Endothelial cell of umbilical vein (primary cell): ENCODE measurements at regions not wholly inside any gene's neighbourhood (a gene's known extent, or its start where the extent isn't known, plus 50 kb on each side); places are given as distances from the start of the nearest gene placed in this dataset.

Experiments used
- BruUV-seq: library from RNA; stranded (reverse); fragments of 400-500 nt; replicated peaks from 2 replicates; lab custom pipeline; 2021; lab: Mats Ljungman, UMichigan
- CTCF ChIA-PET: fragments of 300-600, 350-600 bp; sonication (Branson Sonifier 250); formaldehyde crosslinking; loops from one replicate; lab custom pipeline; 2021; ENCODE audit warnings: antibody characterized with exemption, inconsistent platforms; lab: Charles Lee
- POLR2A ChIA-PET: fragments of 300-600, 350-600 bp; sonication (Branson Sonifier 250); formaldehyde crosslinking; loops from one replicate; lab custom pipeline; 2021; ENCODE audit warnings: antibody characterized with exemption, inconsistent platforms; lab: Charles Lee
- DNase-seq: peaks from one replicate; pipeline ENCODE4 v3.0.0-alpha.2; 2011; ENCODE audit warnings: low read depth, low spot score
- FAIRE-seq: peaks from 2 replicates; lab custom pipeline; 2011; peaks lifted over from hg19 to GRCh38; lab: Jason Lieb, UNC
- H2AFZ ChIP-seq: 2 replicates; pipeline ENCODE4 v1.6.0; 2012; ENCODE audit warnings: low read depth, low read length, control low read depth, inconsistent platforms
- H3K27ac ChIP-seq: 2 replicates; pipeline ENCODE4 v1.5.1; 2011; ENCODE audit warnings: low read depth, mild to moderate bottlenecking, control low read depth, low read length, moderate library complexity; ENCODE audit not compliant: insufficient read depth
- H3K27me3 ChIP-seq, 2 experiments: 2 replicates each; pipeline versions ENCODE4 v1.6.0 to v1.6.1; 2011; ENCODE audit warnings: low read length in 2 of 2, mixed read lengths in 1 of 2; ENCODE audit not compliant: control insufficient read depth in 2 of 2, insufficient read depth in 2 of 2
- H3K36me3 ChIP-seq, 2 experiments: 2 replicates in 1 of 2; 3 replicates in 1 of 2; pipeline ENCODE4 v1.5.1; 2011; ENCODE audit warnings: low read length in 2 of 2, mild to moderate bottlenecking in 1 of 2, moderate library complexity in 1 of 2; ENCODE audit not compliant: control insufficient read depth in 2 of 2, insufficient read depth in 2 of 2; ENCODE audit errors: extremely low read depth in 1 of 2
- H3K4me1 ChIP-seq: 3 replicates; pipeline ENCODE4 v1.5.1; 2011; ENCODE audit warnings: mild to moderate bottlenecking, low read length; ENCODE audit not compliant: control insufficient read depth, insufficient read depth; ENCODE audit errors: extremely low read depth
- H3K4me2 ChIP-seq: 2 replicates; pipeline ENCODE4 v1.6.1; 2011; ENCODE audit warnings: low read length, control low read depth, mixed read lengths; ENCODE audit not compliant: insufficient read depth
- H3K4me3 ChIP-seq, 3 experiments: fragments of 200-600 bp in 1 of 3; sonication (generic), shearing (Covaris generic) in 1 of 3; replicated peaks in 1 of 3; 2 replicates each; pipeline ENCODE4 v1.5.1; 2011 to 2016; ENCODE audit warnings: control low read depth in 3 of 3, low read length in 3 of 3, mild to moderate bottlenecking in 2 of 3, inconsistent platforms in 1 of 3, low read depth in 1 of 3, moderate library complexity in 1 of 3; ENCODE audit not compliant: insufficient read depth in 1 of 3
- H3K79me2 ChIP-seq: 2 replicates; pipeline ENCODE4 v1.6.0; 2012; ENCODE audit warnings: low read length, inconsistent platforms; ENCODE audit not compliant: control insufficient read depth, insufficient read depth
- H3K9ac ChIP-seq: replicated peaks from 2 replicates; pipeline ENCODE3; 2011; ENCODE audit warnings: low read length, control low read depth; ENCODE audit not compliant: insufficient read depth; ENCODE audit errors: extremely low read depth
- H3K9me1 ChIP-seq: replicated peaks from 3 replicates; pipeline ENCODE4 v1.6.0; 2011; ENCODE audit warnings: mild to moderate bottlenecking, low read length; ENCODE audit not compliant: control insufficient read depth, insufficient read depth; ENCODE audit errors: extremely low read depth
- H3K9me3 ChIP-seq: replicated peaks from 2 replicates; pipeline ENCODE4 v1.5.1; 2012; ENCODE audit warnings: low read length, inconsistent platforms; ENCODE audit not compliant: control insufficient read depth, insufficient read depth
- H4K20me1 ChIP-seq: replicated peaks from 2 replicates; pipeline ENCODE3; 2011; ENCODE audit warnings: mild to moderate bottlenecking, low read length; ENCODE audit not compliant: control insufficient read depth, insufficient read depth; ENCODE audit errors: extremely low read depth
- EZH2 ChIP-seq: IDR thresholded peaks from 2 replicates; pipeline ENCODE4 v1.6.1; 2012; ENCODE audit warnings: borderline replicate concordance, low read depth, mild to moderate bottlenecking, moderate library complexity, low read length, inconsistent platforms; ENCODE audit not compliant: severe bottlenecking
- FOS ChIP-seq: IDR thresholded peaks from 2 replicates; pipeline ENCODE4 v1.6.1; 2011; ENCODE audit warnings: mild to moderate bottlenecking, low read length, moderate library complexity, borderline replicate concordance; ENCODE audit not compliant: insufficient read depth
- GATA2 ChIP-seq: IDR thresholded peaks from 2 replicates; pipeline ENCODE4 v1.7.0; 2011; ENCODE audit warnings: low read depth, mild to moderate bottlenecking, moderate library complexity, mixed read lengths, low read length; ENCODE audit not compliant: insufficient read length, insufficient read depth
- JUN ChIP-seq: IDR thresholded peaks from 2 replicates; pipeline ENCODE4 v1.6.1; 2011; ENCODE audit warnings: borderline replicate concordance, low read depth; ENCODE audit not compliant: insufficient read length, insufficient read depth
- MAX ChIP-seq: IDR thresholded peaks from 2 replicates; pipeline ENCODE4 v1.6.1; 2011; ENCODE audit not compliant: insufficient read depth, insufficient read length
- MYC ChIP-seq: IDR thresholded peaks from one replicate; pipeline ENCODE4 v1.6.1; 2011; ENCODE audit warnings: mild to moderate bottlenecking, low read depth, low read length
- POLR2A ChIP-seq: IDR thresholded peaks from 2 replicates; pipeline ENCODE4 v1.6.1; 2012; ENCODE audit warnings: low read depth, mild to moderate bottlenecking, control low read depth, low read length
- POLR2AphosphoS5 ChIP-seq: IDR thresholded peaks from 2 replicates; pipeline ENCODE4 v1.6.1; 2012; ENCODE audit warnings: low read depth, mild to moderate bottlenecking, control low read depth, low read length, moderate library complexity; ENCODE audit not compliant: insufficient read depth
- dilution Hi-C: fragments of 300-500 bp; cut with MboI; formaldehyde crosslinking; loops from one replicate; pipeline ENCODE4 v1.15.0; 2019; ENCODE audit warnings: low sequenced_read_pairs; ENCODE audit not compliant: extremely low pct_ligation_motif_present
- intact Hi-C: fragments of 100-400 bp; cut with micrococcal nuclease; formaldehyde crosslinking; loops from one replicate; pipeline ENCODE4 v1.10.0; 2022
- TF ChIP-seq, protein P1 (sequence below), 2 donors: IDR thresholded peaks; 1 replicate in 1 of 2; 2 replicates in 1 of 2; pipeline ENCODE4 v1.5.1; 2011; ENCODE audit warnings: low read length in 2 of 2, mild to moderate bottlenecking in 2 of 2, moderate library complexity in 2 of 2, control low read depth in 1 of 2, inconsistent platforms in 1 of 2, low read depth in 1 of 2; ENCODE audit not compliant: insufficient read depth in 1 of 2; ENCODE audit errors: extremely low read depth in 1 of 2

- H3K27ac ChIP-seq, result no peak overlapping the region
These were observed 134.9 kb downstream of the LSMEM1 start for GRCh38 chr7:112615701-112616100.

More at GRCh38 chr7:112615701-112616100, 134.9 kb downstream of the LSMEM1 start:
- Histone ChIP-seq H3K4me3 (no peak overlapping the region), H3K9ac (no peak overlapping the region), H3K36me3 (no peaks in the 10 kb centered on the region), H3K27me3 (peaks cover 3 to 5% of the 10 kb centered on the region in 2 experiments), H3K4me2 (no peak overlapping the region), H2AFZ (no peak overlapping the region), H3K9me1 (no peaks in the 10 kb centered on the region), H3K4me1 (no peaks in the 10 kb centered on the region), H3K79me2 (no peaks in the 10 kb centered on the region), H4K20me1 (no peaks in the 10 kb centered on the region), H3K9me3 (no peaks in the 10 kb centered on the region)
- dilution Hi-C loops, result no loop called here
- intact Hi-C loops, result no loop called here
- POLR2A ChIA-PET, result no interaction called here
- DNase-seq, result no peak
- CTCF ChIA-PET, result no interaction called here
- FAIRE-seq, result no peak
- BruUV-seq, result no TSS peak
- TF ChIP-seq GATA2, result no peak
- no peak for TF ChIP-seq JUN
- TF ChIP-seq MAX, result no peak
- TF ChIP-seq, protein P1, sequence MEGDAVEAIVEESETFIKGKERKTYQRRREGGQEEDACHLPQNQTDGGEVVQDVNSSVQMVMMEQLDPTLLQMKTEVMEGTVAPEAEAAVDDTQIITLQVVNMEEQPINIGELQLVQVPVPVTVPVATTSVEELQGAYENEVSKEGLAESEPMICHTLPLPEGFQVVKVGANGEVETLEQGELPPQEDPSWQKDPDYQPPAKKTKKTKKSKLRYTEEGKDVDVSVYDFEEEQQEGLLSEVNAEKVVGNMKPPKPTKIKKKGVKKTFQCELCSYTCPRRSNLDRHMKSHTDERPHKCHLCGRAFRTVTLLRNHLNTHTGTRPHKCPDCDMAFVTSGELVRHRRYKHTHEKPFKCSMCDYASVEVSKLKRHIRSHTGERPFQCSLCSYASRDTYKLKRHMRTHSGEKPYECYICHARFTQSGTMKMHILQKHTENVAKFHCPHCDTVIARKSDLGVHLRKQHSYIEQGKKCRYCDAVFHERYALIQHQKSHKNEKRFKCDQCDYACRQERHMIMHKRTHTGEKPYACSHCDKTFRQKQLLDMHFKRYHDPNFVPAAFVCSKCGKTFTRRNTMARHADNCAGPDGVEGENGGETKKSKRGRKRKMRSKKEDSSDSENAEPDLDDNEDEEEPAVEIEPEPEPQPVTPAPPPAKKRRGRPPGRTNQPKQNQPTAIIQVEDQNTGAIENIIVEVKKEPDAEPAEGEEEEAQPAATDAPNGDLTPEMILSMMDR (IDR thresholded peaks at IDR 0.05; ENCODE audit: extremely low read depth in 1 of 2, insufficient read depth in 1 of 2, low read depth in 1 of 2, low read length in 2 of 2), result no peak
- TF ChIP-seq POLR2AphosphoS5, result no peak
- TF ChIP-seq MYC, result no peak
- TF ChIP-seq FOS, result no peak
- no peak for TF ChIP-seq POLR2A
- TF ChIP-seq EZH2, result no peak
